GM19467 (cell line): ENCODE measurements at regions not wholly inside any gene's neighbourhood (a gene's known extent, or its start where the extent isn't known, plus 50 kb on each side); places are given as distances from the start of the nearest gene placed in this dataset.
"Not testable (repeated sequence)": the region's sequence is repeated elsewhere in the genome, so short reads cannot be mapped to it uniquely, and the experiment has no call there.

ENCODE experiments used
- ATAC-seq: cut with Tn5 transposase; IDR thresholded peaks from one replicate; pipeline ENCODE4 v1.9.1; 2021; ENCODE audit warnings: mild to moderate bottlenecking, moderate library complexity; ENCODE audit not compliant: unreplicated experiment

GRCh38 chr2:111549174-111549573 is 334.8 kb downstream of the ANAPC1 start:
- ATAC-seq: not testable (repeated sequence)

- ATAC-seq: not testable (repeated sequence)
Measured at GRCh38 chr2:111551428-111551827, 332.6 kb downstream of the ANAPC1 start.

- not testable (repeated sequence) for ATAC-seq
Measured at GRCh38 chr2:111552625-111553024, 331.4 kb downstream of the ANAPC1 start.

- not testable (repeated sequence) for ATAC-seq
Measured at GRCh38 chr2:111559301-111559700, 324.7 kb downstream of the ANAPC1 start.

- not testable (repeated sequence) for ATAC-seq
Measured at GRCh38 chr2:111559814-111560213, 324.2 kb downstream of the ANAPC1 start.

- ATAC-seq: not testable (repeated sequence)
Measured at GRCh38 chr2:111566068-111566467, 317.9 kb downstream of the ANAPC1 start.

GRCh38 chr2:111567233-111567632 is 316.8 kb downstream of the ANAPC1 start:
- not testable (repeated sequence) for ATAC-seq

GRCh38 chr2:111569356-111570199 is 314.4 kb downstream of the ANAPC1 start:
- not testable (repeated sequence) for ATAC-seq

- ATAC-seq: peak; percentile 67
Measured at GRCh38 chr2:111570300-111571114, 313.5 kb downstream of the ANAPC1 start.

- ATAC-seq: not testable (repeated sequence)
Measured at GRCh38 chr2:111574803-111575202, 309.2 kb downstream of the ANAPC1 start.

GRCh38 chr2:111577154-111577885 is 306.7 kb downstream of the ANAPC1 start:
- not testable (repeated sequence) for ATAC-seq

GRCh38 chr2:111579500-111580134 is 304.4 kb downstream of the ANAPC1 start:
- not testable (repeated sequence) for ATAC-seq

- not testable (repeated sequence) for ATAC-seq
Measured at GRCh38 chr2:111580616-111581015, 303.4 kb downstream of the ANAPC1 start.

- not testable (repeated sequence) for ATAC-seq
Measured at GRCh38 chr2:111582090-111582489, 301.9 kb downstream of the ANAPC1 start.

- not testable (repeated sequence) for ATAC-seq
Measured at GRCh38 chr2:111583480-111583879, 300.5 kb downstream of the ANAPC1 start.

GRCh38 chr2:111584540-111584939 is 299.5 kb downstream of the ANAPC1 start:
- not testable (repeated sequence) for ATAC-seq

GRCh38 chr2:111584950-111585349 is 299.0 kb downstream of the ANAPC1 start:
- ATAC-seq: not testable (repeated sequence)

GRCh38 chr2:111586014-111586413 is 298.0 kb downstream of the ANAPC1 start:
- not testable (repeated sequence) for ATAC-seq

- ATAC-seq: not testable (repeated sequence)
Measured at GRCh38 chr2:111595072-111595471, 288.9 kb downstream of the ANAPC1 start.
